SU-DHL-6 (cell line): ENCODE measurements at regions not wholly inside any gene's neighbourhood (a gene's known extent, or its start where the extent isn't known, plus 50 kb on each side); places are given as distances from the start of the nearest gene placed in this dataset.
A peak's percentile ranks its signal among the peaks of the same experiment; 100 is the strongest.

ENCODE experiments used
- H2AFZ ChIP-seq: fragments of 200-600 bp; sonication (generic); 2 replicates; pipeline ENCODE4 v1.6.1; 2014; ENCODE audit warnings: low read depth, mild to moderate bottlenecking, moderate library complexity, mixed read lengths, antibody characterized with exemption, low read length; ENCODE audit not compliant: severe bottlenecking
- H3F3A ChIP-seq: fragments of 200-600 bp; shearing (Covaris generic); 2 replicates; pipeline ENCODE4 v1.6.0; 2016; ENCODE audit warnings: antibody characterized with exemption, mild to moderate bottlenecking; ENCODE audit not compliant: insufficient read depth
- H3K27ac ChIP-seq: fragments of 200-600 bp; sonication (generic); 2 replicates; pipeline ENCODE4 v1.5.1; 2016; ENCODE audit warnings: low read depth, mild to moderate bottlenecking, low read length, moderate library complexity, mixed read lengths
- H3K27me3 ChIP-seq: fragments of 200-600 bp; sonication (generic), shearing (Covaris generic); 2 replicates; pipeline ENCODE4 v1.6.0; 2014; ENCODE audit warnings: mild to moderate bottlenecking, low read length
- H3K36me3 ChIP-seq: fragments of 200-600 bp; sonication (generic); 2 replicates; pipeline ENCODE4 v1.6.1; 2014; ENCODE audit warnings: mild to moderate bottlenecking, low read length, mixed read lengths
- H3K4me2 ChIP-seq: fragments of 300-600, 200-600 bp; shearing (Covaris generic), sonication (generic); 2 replicates; pipeline ENCODE4 v1.6.0; 2014; ENCODE audit warnings: low read length, low read depth, mild to moderate bottlenecking; ENCODE audit not compliant: poor library complexity, severe bottlenecking
- H3K4me3 ChIP-seq: fragments of 200-600 bp; sonication (generic); 2 replicates; pipeline ENCODE4 v1.5.1; 2014; ENCODE audit warnings: antibody characterized with exemption, low read length, mild to moderate bottlenecking, mixed read lengths; ENCODE audit not compliant: insufficient read depth, poor library complexity, severe bottlenecking
- H3K79me2 ChIP-seq: fragments of 200-600 bp; sonication (generic); 2 replicates; pipeline ENCODE4 v1.6.1; 2014; ENCODE audit warnings: mild to moderate bottlenecking, low read length, moderate library complexity; ENCODE audit not compliant: insufficient read depth
- H3K9ac ChIP-seq: fragments of 200-600 bp; sonication (generic); 2 replicates; pipeline ENCODE4 v1.7.0; 2014; ENCODE audit warnings: mild to moderate bottlenecking, low read length
- H3K9me2 ChIP-seq: fragments of 200-600 bp; sonication (generic); replicated peaks from 2 replicates; pipeline ENCODE4 v1.6.1; 2014; ENCODE audit warnings: low read length; ENCODE audit not compliant: insufficient read depth
- H3K9me3 ChIP-seq: fragments of 200-600 bp; sonication (generic); 2 replicates; pipeline ENCODE4 v1.6.1; 2014; ENCODE audit warnings: low read length, mixed read lengths; ENCODE audit not compliant: insufficient read depth
- H4K20me1 ChIP-seq: fragments of 200-600 bp; sonication (generic); 2 replicates; pipeline ENCODE4 v1.6.1; 2014; ENCODE audit warnings: low read depth, mild to moderate bottlenecking, antibody characterized with exemption, low read length, moderate library complexity, mixed read lengths
- EZH2phosphoT487 ChIP-seq: fragments of 200-600 bp; sonication (generic), shearing (Covaris generic); conservative IDR thresholded peaks from 2 replicates; pipeline ENCODE4 v1.6.1; 2018; ENCODE audit warnings: mild to moderate bottlenecking, antibody characterized with exemption, low read length, moderate library complexity, mixed read lengths
- TF ChIP-seq, protein P1 (sequence below): fragments of 200-600 bp; sonication (generic); IDR thresholded peaks from one replicate; pipeline ENCODE4 v1.5.1; 2017; ENCODE audit warnings: antibody characterized with exemption, mild to moderate bottlenecking, low read length, moderate library complexity; ENCODE audit not compliant: insufficient read depth, poor library complexity, severe bottlenecking

GRCh38 chr14:48250575-48250974 is 575.2 kb upstream of the MDGA2 start:
- Histone ChIP-seq H3K9me2 (no peaks in the 10 kb centered on the region), H4K20me1 (no peaks in the 10 kb centered on the region), H3K36me3 (no peaks in the 10 kb centered on the region), H3K4me2 (no peak overlapping the region), H3K9me3 (no peaks in the 10 kb centered on the region), H3K79me2 (no peaks in the 10 kb centered on the region), H3K27ac (no peak overlapping the region), H3F3A (no peaks in the 10 kb centered on the region), H2AFZ (no peak overlapping the region), H3K9ac (no peak overlapping the region), H3K27me3 (no peaks in the 10 kb centered on the region), H3K4me3 (no peak overlapping the region)
- TF ChIP-seq, protein P1, sequence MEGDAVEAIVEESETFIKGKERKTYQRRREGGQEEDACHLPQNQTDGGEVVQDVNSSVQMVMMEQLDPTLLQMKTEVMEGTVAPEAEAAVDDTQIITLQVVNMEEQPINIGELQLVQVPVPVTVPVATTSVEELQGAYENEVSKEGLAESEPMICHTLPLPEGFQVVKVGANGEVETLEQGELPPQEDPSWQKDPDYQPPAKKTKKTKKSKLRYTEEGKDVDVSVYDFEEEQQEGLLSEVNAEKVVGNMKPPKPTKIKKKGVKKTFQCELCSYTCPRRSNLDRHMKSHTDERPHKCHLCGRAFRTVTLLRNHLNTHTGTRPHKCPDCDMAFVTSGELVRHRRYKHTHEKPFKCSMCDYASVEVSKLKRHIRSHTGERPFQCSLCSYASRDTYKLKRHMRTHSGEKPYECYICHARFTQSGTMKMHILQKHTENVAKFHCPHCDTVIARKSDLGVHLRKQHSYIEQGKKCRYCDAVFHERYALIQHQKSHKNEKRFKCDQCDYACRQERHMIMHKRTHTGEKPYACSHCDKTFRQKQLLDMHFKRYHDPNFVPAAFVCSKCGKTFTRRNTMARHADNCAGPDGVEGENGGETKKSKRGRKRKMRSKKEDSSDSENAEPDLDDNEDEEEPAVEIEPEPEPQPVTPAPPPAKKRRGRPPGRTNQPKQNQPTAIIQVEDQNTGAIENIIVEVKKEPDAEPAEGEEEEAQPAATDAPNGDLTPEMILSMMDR, result no peak
- no peak for TF ChIP-seq EZH2phosphoT487

GRCh38 chr14:48247977-48248376 is 572.6 kb upstream of the MDGA2 start:
- H2AFZ ChIP-seq, result peak overlapping the region; percentile 73
- H3K36me3 ChIP-seq, result no peaks in the 10 kb centered on the region
- H4K20me1 ChIP-seq, result no peaks in the 10 kb centered on the region
- no peaks in the 10 kb centered on the region for H3F3A ChIP-seq
- no peaks in the 10 kb centered on the region for H3K27me3 ChIP-seq
- H3K9me3 ChIP-seq, result no peaks in the 10 kb centered on the region
- no peaks in the 10 kb centered on the region for H3K79me2 ChIP-seq
- no peak overlapping the region for H3K9ac ChIP-seq
- no peak overlapping the region for H3K4me3 ChIP-seq
- H3K9me2 ChIP-seq, result no peaks in the 10 kb centered on the region
- no peak overlapping the region for H3K27ac ChIP-seq
- TF ChIP-seq EZH2phosphoT487, result no peak
- TF ChIP-seq, protein P1, result no peak
- H3K4me2 ChIP-seq, result no peak overlapping the region

DNA sequence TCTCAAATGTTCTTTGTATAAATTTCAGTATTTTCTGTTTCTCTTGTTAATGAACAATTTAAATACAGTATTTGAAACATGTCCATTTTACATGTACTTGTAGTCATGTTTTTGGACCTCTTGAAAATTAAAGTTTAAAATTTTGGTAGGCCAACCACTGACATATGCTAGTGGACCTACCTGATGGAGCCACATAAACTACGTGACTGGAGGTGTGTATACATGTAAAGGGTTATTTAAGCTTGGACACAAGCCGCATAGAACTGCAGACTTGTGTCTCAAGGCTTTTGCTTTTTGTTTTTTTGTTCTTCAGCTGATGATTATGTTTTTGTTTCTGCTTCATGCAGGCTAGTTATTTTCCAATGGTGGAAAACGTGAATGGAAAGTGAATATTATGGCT is 568.5 kb upstream of the MDGA2 start:
- H3K9ac ChIP-seq, result no peak overlapping the region
- H2AFZ ChIP-seq, result no peak overlapping the region
- no peaks in the 10 kb centered on the region for H4K20me1 ChIP-seq
- no peaks in the 10 kb centered on the region for H3K9me3 ChIP-seq
- no peaks in the 10 kb centered on the region for H3F3A ChIP-seq
- H3K4me3 ChIP-seq, result no peak overlapping the region
- H3K9me2 ChIP-seq, result no peaks in the 10 kb centered on the region
- no peak overlapping the region for H3K27ac ChIP-seq
- no peaks in the 10 kb centered on the region for H3K79me2 ChIP-seq
- no peak for TF ChIP-seq EZH2phosphoT487
- TF ChIP-seq, protein P1, result no peak
- no peak overlapping the region for H3K4me2 ChIP-seq
- no peaks in the 10 kb centered on the region for H3K36me3 ChIP-seq
- no peaks in the 10 kb centered on the region for H3K27me3 ChIP-seq
